Stimulated activated CD8-positive, alpha-beta memory T cell treated with anti-CD3 and anti-CD28 coated beads, Interleukin-15, amount 100 ng/mL, for 48 hours (primary cell): ENCODE measurements at regions not wholly inside any gene's neighbourhood (a gene's known extent, or its start where the extent isn't known, plus 50 kb on each side); places are given as distances from the start of the nearest gene placed in this dataset.

Source experiments
- DNase-seq, 2 donors: peaks; one replicate each; pipeline ENCODE4 v3.0.0-alpha.2; 2020; ENCODE audit warnings: low read depth in 2 of 2

DNA sequence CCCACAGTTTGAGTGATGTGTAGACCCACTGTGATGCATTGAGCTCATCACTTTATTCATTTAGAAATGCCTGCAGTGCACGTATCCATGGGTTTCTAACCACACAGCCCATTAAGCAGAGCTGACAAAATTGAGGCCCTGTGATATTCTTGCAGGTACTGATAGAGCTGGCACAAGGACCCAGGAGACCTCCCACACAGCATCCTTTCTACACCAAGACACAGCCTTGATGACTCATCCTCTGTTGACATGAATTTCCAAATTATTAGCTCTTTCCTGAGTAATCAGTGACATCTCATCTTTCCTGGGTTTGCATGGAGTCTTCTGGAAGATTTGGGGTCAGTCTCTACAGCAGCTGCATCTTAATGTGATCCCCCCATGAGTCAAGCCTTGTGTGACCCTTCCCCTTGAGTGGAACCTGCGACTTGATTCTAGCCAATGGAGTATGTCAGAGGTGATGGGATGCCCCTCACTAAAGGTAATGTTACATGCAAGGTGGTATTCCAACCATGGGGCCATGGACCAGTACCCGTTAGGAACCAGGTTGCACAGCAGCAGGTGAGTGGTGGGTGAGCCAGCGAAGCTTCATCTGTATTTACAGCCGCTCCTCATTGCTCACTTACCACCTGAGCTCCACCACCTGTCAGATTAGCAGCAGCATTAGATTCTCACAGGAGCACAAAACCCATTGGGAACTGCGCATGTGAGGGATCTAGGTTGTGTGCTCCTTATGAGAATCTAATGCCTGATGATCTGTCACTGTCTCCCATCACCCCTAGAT lies 181.1 kb upstream of the ARL4C start:
- no peak for DNase-seq

DNA sequence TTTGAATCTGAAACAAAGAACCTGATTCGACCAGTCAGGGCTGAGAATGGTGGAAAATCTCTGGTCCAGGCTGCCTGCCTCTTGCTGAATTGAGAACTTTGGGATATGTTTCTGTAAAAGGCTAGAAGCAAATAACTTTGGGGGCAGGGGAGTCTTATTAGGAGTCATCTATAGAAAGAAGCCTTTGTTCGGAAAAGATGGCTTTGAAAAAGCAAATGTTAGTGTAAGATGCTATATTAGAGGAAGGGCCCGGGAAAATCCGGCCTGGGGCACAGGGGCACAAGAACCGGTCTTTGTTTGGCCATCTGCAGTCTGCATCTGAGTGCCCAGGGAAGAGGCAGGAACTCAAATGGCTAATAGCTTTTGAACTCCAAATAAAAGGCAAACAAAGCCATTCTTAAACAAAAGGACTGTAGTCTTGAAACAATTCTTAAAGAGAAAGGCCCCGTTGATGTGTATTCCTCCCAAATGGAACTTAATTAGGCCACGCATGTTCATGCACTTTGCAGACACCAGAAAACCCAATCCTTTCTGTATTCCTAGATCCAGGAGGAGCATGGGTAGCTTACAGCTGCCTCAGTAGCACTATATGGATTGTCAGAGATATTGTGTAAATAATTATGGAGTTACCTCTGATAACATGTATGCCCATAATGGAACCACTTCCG lies 180.0 kb upstream of the ARL4C start:
- no peak for DNase-seq

DNA sequence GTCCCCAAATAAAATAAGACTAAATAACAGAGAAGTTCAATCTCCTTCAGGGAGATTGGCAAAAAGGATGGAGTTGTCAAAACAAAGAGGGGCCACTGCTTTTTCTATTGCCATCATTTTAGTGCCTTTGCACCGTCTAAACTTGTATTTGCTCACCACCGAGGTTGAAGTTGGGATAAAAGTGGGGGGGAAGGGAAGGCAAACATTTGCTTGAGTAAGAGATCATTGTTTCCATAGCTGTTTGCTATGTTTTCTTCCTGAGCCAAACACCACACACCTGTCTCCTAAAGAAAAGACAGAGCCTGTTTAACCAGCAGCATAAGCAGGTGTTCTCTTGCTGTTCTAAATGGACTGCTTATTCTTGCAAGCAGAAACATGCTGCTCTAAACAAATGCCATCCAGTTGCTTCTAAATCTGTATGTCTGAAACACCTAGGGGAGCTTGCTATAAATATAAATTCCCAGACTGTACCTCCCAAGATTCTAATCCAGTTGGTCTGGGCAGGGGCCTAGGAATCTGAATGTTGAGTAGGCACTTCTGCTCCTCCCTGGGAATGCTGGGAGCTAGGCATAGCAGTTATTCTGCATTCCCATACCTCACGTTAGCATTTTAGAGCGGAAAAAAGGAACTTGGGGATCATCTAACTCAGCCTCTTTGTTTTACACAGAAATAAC lies 179.4 kb upstream of the ARL4C start:
- DNase-seq: no peak

DNA sequence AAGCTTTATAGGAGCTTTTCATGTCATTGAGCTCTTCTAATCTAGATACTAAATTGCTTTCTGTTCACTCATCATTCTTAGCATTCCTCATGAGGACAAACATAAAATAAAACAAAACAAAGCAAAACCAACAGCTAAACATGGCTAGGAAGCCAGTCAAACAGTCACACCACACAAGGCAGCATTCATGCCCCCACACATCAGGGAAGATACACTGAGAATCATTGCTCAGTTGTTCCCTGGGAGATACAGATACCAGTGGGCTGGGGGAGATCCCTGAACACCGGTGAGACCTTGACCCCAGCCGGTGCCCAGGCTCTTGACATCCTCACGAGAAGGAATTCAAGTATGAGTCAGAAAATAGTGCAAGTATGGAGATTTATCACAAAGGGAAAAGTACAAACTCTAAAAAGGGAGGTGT lies 177.9 kb upstream of the ARL4C start:
- no peak for DNase-seq

DNA sequence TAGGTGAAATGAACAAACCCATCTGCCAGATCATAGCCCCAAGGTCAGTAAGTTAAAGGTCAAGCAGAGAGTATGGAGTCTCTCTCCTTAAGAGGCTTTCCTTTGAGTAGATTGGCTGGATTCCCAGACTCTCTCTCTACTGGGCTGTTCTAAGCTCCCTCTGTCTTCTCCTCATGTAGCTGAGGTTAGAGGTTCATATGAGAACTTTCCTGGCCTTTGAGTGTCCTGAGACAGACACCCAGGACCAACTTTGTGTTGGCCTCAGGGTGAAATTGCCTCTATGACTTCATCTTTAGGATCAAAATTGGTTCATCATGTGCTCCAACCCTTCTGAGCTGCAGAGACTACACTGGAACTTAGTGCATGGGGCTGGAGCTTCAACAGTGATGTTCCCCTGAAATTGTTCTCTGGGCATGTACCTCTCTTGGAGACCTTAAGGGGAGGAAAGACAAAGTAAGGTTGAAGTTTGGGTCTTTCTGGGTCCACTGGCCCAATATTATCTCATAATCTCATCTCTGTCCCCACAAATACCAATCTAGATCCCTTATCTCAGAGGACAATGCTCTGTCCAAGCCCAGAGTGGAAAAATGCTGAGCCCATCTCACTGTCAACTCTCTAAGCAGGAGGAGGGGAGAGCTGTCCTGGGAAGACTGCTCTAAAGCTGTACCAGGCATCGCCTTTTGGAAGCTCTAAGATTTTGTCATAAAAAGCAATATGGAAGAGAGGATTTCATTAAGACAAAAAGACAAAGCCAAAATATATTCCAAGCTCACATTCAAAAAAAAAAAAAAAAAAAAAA lies 177.3 kb upstream of the ARL4C start:
- no peak for DNase-seq

DNA sequence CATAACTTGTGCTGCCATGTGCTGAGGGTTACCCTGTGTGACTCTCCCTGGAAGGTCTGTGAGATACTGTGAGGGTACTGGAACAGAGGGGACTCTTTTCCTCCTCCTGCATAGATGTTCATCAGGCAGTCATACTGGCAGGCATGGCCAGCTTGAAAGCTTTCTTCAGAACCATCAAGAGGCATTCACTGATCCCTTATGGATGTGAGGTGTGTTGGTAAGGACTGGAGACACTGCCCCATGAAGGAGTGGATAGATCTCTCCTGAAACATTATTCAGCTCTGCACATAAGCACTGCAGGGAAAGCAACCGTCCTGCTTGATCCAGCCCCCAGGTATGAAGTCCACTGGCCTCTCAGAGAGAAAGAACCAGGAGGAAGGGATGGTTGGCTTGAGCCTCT lies 176.6 kb upstream of the ARL4C start:
- DNase-seq: no peak

DNA sequence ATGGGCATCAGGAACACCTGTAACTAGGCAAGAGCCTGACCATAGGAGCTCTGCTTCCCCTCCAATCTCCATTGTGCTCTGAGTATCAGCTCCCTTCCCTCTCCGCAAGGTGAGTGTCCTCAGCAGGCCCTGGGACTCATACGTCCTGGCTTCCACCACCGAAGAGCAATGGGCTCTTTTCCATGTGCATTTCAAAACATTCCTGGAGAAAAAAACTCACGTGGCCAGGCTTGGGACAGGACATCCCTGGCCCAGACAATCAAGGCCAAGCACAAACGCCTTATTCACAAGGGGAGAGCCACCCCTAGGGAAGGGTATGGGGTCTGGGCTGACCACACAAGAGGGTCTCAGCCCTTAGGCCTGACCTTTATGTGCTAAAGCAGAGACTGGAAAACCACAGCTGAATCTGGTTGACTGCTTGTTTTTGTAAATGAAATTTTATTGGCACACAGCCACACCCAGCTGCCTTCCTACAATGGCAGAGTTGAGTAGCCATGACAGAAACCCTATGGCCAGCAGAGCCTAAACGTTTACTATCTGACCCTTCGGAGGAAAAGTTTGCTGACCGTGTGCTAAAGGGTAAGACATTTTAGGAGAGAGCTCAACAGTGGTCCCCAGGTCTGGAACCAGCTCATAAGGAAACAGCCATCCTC lies 175.7 kb upstream of the ARL4C start:
- DNase-seq: no peak

DNA sequence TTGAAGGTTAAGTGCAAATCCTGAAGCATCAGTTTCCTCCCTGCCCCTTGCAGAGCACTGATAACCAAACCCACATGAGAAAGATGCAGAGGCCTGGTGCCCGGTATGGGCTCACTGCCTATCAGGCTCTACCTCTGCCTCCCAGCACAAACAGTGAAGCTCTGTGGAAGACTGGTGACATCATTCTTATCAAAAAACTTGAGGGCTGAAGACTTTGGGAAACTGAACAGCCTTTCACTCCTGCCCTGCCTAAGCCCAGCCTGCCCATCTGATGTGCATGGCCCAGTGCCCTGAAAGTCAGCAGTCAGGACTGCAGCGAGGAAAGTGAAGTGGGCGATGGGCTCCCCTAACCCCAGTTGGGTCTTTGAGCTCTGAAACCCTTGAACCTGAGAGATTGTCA lies 174.8 kb upstream of the ARL4C start:
- no peak for DNase-seq

DNA sequence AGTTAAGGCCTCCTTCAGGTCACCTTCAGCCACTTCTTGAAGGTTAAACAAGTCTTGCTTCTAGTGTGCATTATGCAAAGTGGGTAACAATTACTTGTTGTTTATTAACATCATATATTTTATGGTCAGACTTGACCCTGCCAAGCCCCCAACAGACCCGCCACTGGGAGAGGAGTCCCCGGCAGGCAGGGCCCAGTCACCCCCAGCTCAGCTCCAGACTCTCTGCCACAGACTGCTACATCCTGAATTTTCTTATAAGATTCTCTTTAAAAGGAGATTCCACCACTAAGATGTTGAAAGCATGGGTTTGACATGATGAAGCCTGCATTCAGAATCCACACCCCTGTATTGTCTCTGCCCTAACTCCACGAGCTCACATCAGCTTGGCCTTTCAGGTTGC lies 174.3 kb upstream of the ARL4C start:
- DNase-seq: no peak

DNA sequence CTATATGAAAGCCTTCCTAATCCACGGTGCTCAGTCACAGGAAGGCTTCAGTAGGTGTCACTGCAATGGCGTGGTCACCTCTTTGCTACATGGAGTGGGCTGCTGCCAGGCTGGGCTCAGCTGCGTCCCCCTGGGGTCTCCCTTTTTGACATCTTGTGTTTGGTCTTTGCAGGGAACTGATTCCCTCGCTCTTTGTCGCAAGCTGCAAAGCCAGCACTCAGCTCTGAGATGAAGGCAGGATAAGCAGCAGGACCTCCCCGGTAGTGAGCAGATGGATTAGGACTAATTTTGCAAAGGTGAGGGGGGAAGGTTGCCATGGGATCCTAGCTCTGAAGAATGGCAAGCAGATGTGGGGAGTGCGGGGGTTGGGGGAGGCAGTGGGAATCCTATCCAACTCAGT lies 173.9 kb upstream of the ARL4C start:
- no peak for DNase-seq

DNA sequence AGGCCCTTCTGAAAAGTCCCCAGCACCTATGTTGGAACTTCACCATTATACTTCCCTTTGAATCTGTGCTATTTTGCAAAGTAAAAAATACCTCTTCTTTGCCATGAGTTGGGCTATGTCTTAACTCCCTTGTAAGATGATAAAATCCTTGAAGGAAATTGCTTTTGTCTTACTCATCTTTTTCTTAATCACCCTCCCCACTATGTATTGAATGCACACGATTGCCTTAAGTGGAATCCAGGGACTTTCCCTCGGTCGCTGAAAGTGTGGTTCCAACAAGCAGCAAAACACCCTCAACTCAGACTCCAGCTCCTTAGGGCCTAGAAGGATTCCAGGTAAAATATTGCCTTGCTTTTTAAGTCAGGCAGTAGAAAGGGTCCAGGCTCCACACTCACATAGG lies 173.2 kb upstream of the ARL4C start:
- no peak for DNase-seq

DNA sequence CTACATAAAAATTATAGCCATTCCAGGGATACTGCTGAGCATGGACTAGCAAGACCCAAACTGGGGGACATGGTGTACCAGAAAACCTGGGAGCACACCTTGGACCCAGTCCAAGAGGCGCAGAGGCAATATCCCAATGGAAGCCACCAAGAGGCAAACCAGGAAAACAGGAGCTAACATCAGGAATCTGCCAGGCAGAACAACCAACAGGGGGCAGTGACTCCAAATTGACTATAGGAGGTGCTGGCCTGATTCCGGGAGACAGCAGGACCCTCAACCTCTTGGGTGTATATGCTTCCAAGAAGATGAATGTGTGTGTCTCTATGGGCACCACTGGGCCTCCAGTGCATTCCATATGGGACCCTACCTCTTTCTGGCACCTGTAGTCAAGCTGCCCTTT lies 172.7 kb upstream of the ARL4C start:
- no peak for DNase-seq

DNA sequence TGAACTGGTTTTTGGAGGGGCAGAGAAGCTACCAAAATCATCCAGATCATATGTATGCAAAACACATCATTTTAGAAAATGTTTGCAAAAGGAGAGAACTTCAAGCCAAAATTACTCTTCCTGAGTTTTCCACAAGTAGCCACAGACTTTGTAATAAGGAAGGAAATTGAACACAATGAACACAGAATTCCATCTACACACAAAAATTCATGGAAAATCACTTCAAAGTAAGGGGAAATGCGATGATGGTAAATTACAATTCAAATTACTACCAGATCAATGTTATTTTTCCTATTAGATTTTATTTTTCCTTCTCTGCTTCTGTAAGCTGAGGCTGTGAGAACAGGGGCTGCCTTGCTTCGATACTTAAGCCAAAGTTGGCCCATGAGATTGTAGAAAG lies 172.1 kb upstream of the ARL4C start:
- no peak for DNase-seq

DNA sequence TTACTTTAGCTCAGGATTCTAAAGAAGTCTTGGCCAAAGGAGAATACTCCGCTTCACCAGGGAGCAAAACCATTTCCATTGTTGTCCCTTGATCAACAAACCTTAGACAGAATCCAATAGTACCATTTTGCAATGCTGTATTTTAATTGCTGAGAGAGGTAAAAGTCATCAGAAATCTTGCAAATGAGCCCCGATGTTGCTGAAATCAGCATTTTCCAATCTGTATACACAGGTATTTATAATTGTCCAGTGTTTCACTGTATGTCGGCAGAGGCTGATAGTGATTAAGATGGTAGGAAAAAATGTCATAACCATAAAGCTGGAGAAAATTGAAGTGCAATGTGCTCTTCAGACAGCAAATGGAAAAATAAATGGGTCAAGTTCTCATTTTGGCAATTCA lies 170.0 kb upstream of the ARL4C start:
- no peak for DNase-seq

DNA sequence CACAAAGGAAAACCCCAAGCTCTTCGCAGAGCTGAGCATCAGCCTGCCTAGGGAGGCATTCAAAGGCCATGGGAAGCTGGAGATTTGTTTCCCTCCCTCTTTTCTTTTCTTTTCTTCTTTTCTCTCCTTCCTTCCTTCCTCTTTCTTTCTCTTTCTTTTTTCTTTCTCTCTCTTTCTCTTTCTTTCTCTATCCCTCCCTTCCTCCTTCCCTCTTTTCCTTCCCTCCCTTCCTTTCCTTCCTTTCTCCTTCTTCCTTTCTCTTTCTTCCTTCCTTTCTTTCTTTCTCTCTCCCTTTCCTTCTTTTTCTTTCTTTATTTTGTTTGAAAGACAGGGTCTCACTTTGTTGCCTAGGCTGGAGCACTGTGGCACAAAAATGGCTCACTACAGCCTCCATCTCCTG lies 168.4 kb upstream of the ARL4C start:
- DNase-seq: no peak

DNA sequence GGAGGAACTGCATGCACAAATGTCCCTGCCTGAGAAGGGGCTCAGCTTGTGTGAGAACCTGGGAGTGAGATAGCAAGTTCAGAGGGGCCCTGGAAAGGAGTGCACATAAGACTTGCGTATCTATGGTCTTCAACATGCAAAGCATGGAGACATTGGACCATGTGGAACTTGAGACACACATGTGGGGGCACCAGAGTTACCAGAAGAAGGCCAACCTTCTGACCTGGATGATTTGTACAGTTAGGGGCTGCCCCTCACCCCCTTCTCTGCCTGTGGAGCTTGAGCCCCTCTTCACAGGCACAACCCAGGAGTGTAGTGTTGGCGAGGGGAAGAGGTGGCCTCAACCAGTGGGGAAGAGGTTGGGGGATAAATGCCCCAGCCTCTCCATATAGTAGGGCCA lies 165.0 kb upstream of the ARL4C start:
- DNase-seq: no peak

DNA sequence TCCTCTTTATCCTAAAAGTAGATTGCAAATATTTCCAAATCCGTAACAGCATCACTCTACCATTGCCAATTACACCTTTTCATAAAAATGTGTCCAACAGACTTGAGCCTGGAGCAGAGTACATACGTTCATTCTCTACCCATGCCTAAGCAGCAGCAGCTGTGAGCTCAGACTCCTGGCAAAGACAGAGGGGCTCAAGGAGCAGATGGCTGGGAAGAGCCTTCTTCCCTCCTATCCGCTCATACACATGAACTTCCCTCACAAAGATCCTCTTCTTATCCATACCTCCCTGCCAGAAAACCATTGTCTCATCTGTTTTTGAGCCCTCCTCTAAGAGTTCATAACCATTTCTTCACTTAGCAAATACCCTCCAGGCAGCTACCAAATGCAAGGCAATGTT lies 164.3 kb upstream of the ARL4C start:
- no peak for DNase-seq

DNA sequence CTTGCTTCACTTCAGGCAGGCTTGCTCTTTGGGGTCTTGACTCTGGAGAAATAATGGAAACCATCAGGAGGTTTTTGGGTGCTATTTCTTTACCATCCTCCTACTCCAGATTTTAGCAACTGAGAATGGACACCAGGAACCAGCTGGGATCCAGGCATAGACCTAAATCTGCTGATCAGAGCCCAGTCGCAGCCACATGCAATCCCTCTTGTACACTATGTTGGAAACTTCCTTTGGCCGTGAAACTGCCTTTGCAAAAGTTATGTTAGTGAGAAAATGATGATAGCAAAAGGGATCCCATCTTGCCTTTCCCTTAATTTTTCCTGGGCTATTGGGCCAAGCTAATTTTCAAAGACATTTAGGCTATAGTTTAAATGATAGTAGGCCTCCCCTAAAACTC lies 158.8 kb upstream of the ARL4C start:
- no peak for DNase-seq

DNA sequence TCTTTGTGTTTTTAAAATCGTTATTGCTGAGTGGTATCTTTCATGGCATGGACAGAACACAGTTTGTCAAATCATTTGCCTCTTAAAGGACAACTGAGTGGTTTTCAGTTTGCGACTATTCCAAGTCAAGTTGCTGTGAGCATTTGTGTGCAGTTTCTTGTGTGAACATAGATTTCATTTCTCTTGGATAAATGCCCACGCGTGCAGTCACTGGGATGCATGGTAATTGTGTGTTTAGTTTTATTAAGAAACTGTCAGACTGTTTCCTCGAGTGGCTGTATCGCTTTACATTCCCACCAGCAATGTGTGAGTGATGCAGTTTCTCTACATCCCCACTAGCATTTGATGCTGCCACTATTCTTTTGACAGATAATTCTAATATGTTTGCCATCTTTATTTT lies 154.0 kb upstream of the ARL4C start:
- DNase-seq: no peak

DNA sequence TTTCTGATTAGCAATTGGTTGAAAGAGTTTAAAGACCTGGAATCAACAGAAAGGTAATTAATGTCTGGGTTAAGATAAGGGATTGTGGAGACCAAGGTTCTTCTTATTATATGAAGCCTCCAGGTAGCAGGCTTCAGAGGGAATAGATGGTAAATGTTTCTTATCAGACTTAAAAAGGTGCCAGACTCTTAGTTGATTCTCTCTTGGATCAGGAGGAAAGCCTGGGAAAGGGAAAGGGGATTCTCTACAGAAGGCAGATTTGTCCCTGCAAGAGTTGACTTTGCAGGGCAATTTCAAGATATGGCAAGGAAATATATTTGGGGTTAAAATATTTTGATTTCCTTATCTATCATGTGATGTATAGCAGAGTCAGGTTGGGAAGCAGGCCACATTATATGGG lies 153.1 kb upstream of the ARL4C start:
- DNase-seq: no peak

DNA sequence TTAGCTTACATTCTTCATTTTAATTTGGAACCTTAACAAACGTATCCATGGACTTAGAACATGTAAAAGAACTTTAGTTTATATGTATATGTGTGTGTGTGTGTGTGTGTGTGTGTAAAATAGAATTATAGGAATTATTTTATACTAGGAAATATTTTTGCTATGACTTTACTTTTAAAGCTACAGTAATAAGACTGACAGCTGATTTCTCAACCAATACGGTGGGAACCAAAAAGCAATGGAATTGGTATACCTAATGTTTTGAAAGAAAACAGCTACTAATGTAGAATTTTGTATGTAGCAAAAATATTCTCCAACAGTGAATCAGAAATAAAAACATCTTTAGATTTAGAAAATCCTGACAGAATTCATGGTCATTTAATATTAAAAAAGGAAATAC lies 146.5 kb upstream of the ARL4C start:
- DNase-seq: no peak

DNA sequence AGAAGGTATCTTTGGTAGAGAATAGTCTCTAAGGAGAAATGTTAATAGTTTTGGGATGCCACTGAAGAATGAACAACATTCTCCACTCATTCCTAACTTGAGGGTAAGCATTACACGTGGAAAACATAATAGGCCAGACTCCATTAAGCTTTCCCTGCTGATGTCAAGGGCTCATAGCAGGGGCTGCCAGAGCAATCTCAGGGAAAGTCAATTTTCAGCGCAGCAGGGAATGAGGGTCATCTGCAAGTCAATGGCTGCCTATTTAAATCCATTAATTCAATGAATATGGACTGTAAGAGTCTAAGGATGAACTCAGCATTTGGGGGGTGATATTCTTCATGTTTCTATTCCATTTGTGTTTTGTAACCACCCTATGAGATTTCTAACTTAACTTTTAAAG lies 144.2 kb upstream of the ARL4C start:
- no peak for DNase-seq
